GM21515 (cell line): ENCODE measurements at regions not wholly inside any gene's neighbourhood (a gene's known extent, or its start where the extent isn't known, plus 50 kb on each side); places are given as distances from the start of the nearest gene placed in this dataset.

Source experiments
- ATAC-seq: cut with Tn5 transposase; IDR thresholded peaks from one replicate; pipeline ENCODE4 v1.9.1; 2021; ENCODE audit not compliant: unreplicated experiment

- no peak for ATAC-seq
Observed at GRCh38 chr2:118791483-118791882, 56.0 kb downstream of the EN1 start.

GRCh38 chr2:118786746-118787145, 60.7 kb downstream of the EN1 start:
- ATAC-seq, result no peak

- ATAC-seq, result no peak
Observed at GRCh38 chr2:118784860-118785259, 62.6 kb downstream of the EN1 start.

- ATAC-seq, result no peak
Observed at GRCh38 chr2:118779362-118779761, 68.1 kb downstream of the EN1 start.

GRCh38 chr2:118774458-118775133, 72.9 kb downstream of the EN1 start:
- no peak for ATAC-seq

- ATAC-seq, result no peak
Observed at GRCh38 chr2:118773826-118774225, 73.6 kb downstream of the EN1 start.

- no peak for ATAC-seq
Observed at GRCh38 chr2:118772487-118773200, 74.8 kb downstream of the EN1 start.

GRCh38 chr2:118769707-118770400, 77.6 kb downstream of the EN1 start:
- ATAC-seq, result no peak

- ATAC-seq, result no peak
Observed at GRCh38 chr2:118766871-118767270, 80.6 kb downstream of the EN1 start.

- ATAC-seq, result no peak
Observed at GRCh38 chr2:118764855-118765254, 82.6 kb downstream of the EN1 start.

GRCh38 chr2:118763797-118764196, 83.7 kb downstream of the EN1 start:
- ATAC-seq, result no peak

GRCh38 chr2:118762290-118762689, 85.2 kb downstream of the EN1 start:
- no peak for ATAC-seq

- ATAC-seq, result no peak
Observed at GRCh38 chr2:118761771-118762170, 85.7 kb downstream of the EN1 start.

- no peak for ATAC-seq
Observed at GRCh38 chr2:118755901-118756300, 91.5 kb downstream of the EN1 start.

- ATAC-seq, result no peak
Observed at GRCh38 chr2:118755384-118755783, 92.1 kb downstream of the EN1 start.

GRCh38 chr2:118752762-118753429, 94.6 kb downstream of the EN1 start:
- ATAC-seq, result no peak

- no peak for ATAC-seq
Observed at GRCh38 chr2:118750959-118751565, 96.4 kb downstream of the EN1 start.

GRCh38 chr2:118748245-118748885, 99.1 kb downstream of the EN1 start:
- no peak for ATAC-seq

- no peak for ATAC-seq
Observed at GRCh38 chr2:118747637-118748036, 99.8 kb downstream of the EN1 start.

- ATAC-seq, result no peak
Observed at GRCh38 chr2:118747066-118747465, 100.4 kb downstream of the EN1 start.
